Pancreas (tissue), 10 donors: ENCODE measurements at regions not wholly inside any gene's neighbourhood (a gene's known extent, or its start where the extent isn't known, plus 50 kb on each side); places are given as distances from the start of the nearest gene placed in this dataset.

Experiments used
- ATAC-seq, 4 donors: fragments of 200-7000 bp; cut with Tn5 transposase; one replicate each; pipeline versions ENCODE4 v1.8.0 to v1.9.1; 2020; ENCODE audit warnings: mild to moderate bottlenecking in 4 of 4, moderate library complexity in 4 of 4
- DNase-seq, 6 donors: peaks; one replicate each; pipeline ENCODE4 v3.0.0-alpha.2; 2020
- FAIRE-seq: peaks from 2 replicates; lab custom pipeline; 2012; peaks lifted over from hg19 to GRCh38; lab: Jason Lieb, UNC
- H3K27ac ChIP-seq, 4 donors: fragments of 200-600 bp; sonication (generic); 1 replicate in 3 of 4; 2 replicates in 1 of 4; pipeline versions ENCODE4 v1.5.0 to v1.8.0; 2020
- H3K27me3 ChIP-seq, 4 donors: fragments of 200-600 bp; one replicate each; pipeline ENCODE4 v1.8.0; 2021
- H3K36me3 ChIP-seq, 3 donors: fragments of 200-600 bp; sonication (generic) in 1 of 3; one replicate each; pipeline versions ENCODE4 v1.5.0 to v1.8.0; 2020 to 2021
- H3K4me1 ChIP-seq, 3 donors: fragments of 200-600 bp; one replicate each; pipeline ENCODE4 v1.8.0; 2021
- H3K4me3 ChIP-seq, 4 donors: fragments of 200-600 bp; sonication (generic) in 2 of 4; one replicate each; pipeline versions ENCODE4 v1.5.0 to v1.8.0; 2020 to 2021
- H3K9me3 ChIP-seq, 4 donors: fragments of 200-600 bp; one replicate each; pipeline ENCODE4 v1.8.0; 2021
- CTCF ChIP-seq, 4 donors: fragments of 200-600 bp; sonication (generic) in 3 of 4; IDR thresholded peaks; one replicate each; pipeline versions ENCODE4 v1.5.0 to v1.8.0; 2021; ENCODE audit warnings: antibody characterized with exemption in 4 of 4
- WGBS, 2 donors: extraction: QIAGEN DNeasy Blood & Tissue Kit; methylation state at CpG; one replicate each; pipeline ENCODE4 v1.1.7; 2013; 5-methylcytosine and 5-hydroxymethylcytosine counted together
- intact Hi-C, 3 donors: fragments of 100-400 bp; cut with DNase I; formaldehyde crosslinking; loops; one replicate each; pipeline versions ENCODE4 v1.11.1 to v1.14.2; 2022
- donor health status: healthy with polysubstance abuse.
- donor health status: DM: no; HTN: no; CAD: no; lungs with moderate emphysema.
- donor health status: DM: no; HTN: no; CAD: no.
- donor health status: control.
- donor health status: control.
- donor health status: Bipolar disorder and iron deficiency.
- donor health status: DM: yes; HTN: yes; CAD: no.
- donor health status: DM: no; HTN: no; CAD: no.
- donor health status: DM: no; HTN: no; CAD: no.
- donor health status: DM: yes; HTN: yes; CAD: no.

- DNase-seq (no peak), FAIRE-seq (no peak), ATAC-seq (peak in 2 of 4 donors; percentile 26 to 38)
- Histone ChIP-seq H3K36me3 (no peaks in the 10 kb centered on the region), H3K27ac (no peak overlapping the region), H3K27me3 (no peaks in the 10 kb centered on the region), H3K4me3 (no peak overlapping the region), H3K4me1 (no peaks in the 10 kb centered on the region), H3K9me3 (no peaks in the 10 kb centered on the region)
- no peak for TF ChIP-seq CTCF (IDR thresholded peaks at IDR 0.05)
- intact Hi-C loops: no loop called here
These were observed 1101.7 kb upstream of the INTU start for GRCh38 chr4:126530996-126531585.

- ATAC-seq (no peak), FAIRE-seq (no peak), DNase-seq (no peak)
- H3K27ac ChIP-seq: no peak overlapping the region
- no peaks in the 10 kb centered on the region for H3K9me3 ChIP-seq
- H3K27me3 ChIP-seq: no peaks in the 10 kb centered on the region
- no peaks in the 10 kb centered on the region for H3K4me1 ChIP-seq
- TF ChIP-seq CTCF (IDR thresholded peaks at IDR 0.05): no peak
- intact Hi-C loops: no loop called here
- 93 to 97% methylated on average over 1 of the region's 1 CpG for WGBS, 2 donors
- no peak overlapping the region for H3K4me3 ChIP-seq
- H3K36me3 ChIP-seq: no peaks in the 10 kb centered on the region
These were observed 1100.2 kb upstream of the INTU start for GRCh38 chr4:126532527-126532926.

GRCh38 chr4:126533146-126533805, 1099.5 kb upstream of the INTU start:
- no peak for FAIRE-seq
- ATAC-seq: no peak
- intact Hi-C loops: no loop called here
- Histone ChIP-seq H3K4me3 (no peak overlapping the region), H3K4me1 (no peaks in the 10 kb centered on the region), H3K9me3 (no peaks in the 10 kb centered on the region), H3K27me3 (no peaks in the 10 kb centered on the region), H3K36me3 (no peaks in the 10 kb centered on the region), H3K27ac (no peak overlapping the region)
- no peak for TF ChIP-seq CTCF (IDR thresholded peaks at IDR 0.05)
- 49 to 52% methylated on average over 5 of the region's 5 CpGs for WGBS, 2 donors
- DNase-seq: no peak

GRCh38 chr4:126539771-126540170, 1093.0 kb upstream of the INTU start:
- no peak for TF ChIP-seq CTCF (IDR thresholded peaks at IDR 0.05)

GRCh38 chr4:126541820-126542219, 1090.9 kb upstream of the INTU start:
- DNase-seq: no peak
- intact Hi-C loops: no loop called here
- no peak overlapping the region for H3K27ac ChIP-seq
- no peaks in the 10 kb centered on the region for H3K36me3 ChIP-seq
- ATAC-seq: no peak
- no peak for FAIRE-seq
- no peaks in the 10 kb centered on the region for H3K9me3 ChIP-seq
- TF ChIP-seq CTCF (IDR thresholded peaks at IDR 0.05): no peak
- no peaks in the 10 kb centered on the region for H3K27me3 ChIP-seq
- no peak overlapping the region for H3K4me3 ChIP-seq
- 29 to 46% methylated on average over 2 of the region's 2 CpGs for WGBS, 2 donors
- no peaks in the 10 kb centered on the region for H3K4me1 ChIP-seq

More at GRCh38 chr4:126539771-126540170, 1093.0 kb upstream of the INTU start:
- whole genome bisulfite sequencing, 2 donors: 49 to 54% methylated on average over 3 of the region's 3 CpGs
- no peak for FAIRE-seq
- Histone ChIP-seq H3K9me3 (no peaks in the 10 kb centered on the region), H3K36me3 (no peaks in the 10 kb centered on the region), H3K4me3 (no peak overlapping the region), H3K27me3 (no peaks in the 10 kb centered on the region), H3K27ac (no peak overlapping the region), H3K4me1 (no peaks in the 10 kb centered on the region)
- intact Hi-C loops: no loop called here
- no peak for DNase-seq
- no peak for ATAC-seq
